ENCODE measurements at regions not wholly inside any gene's neighbourhood (a gene's known extent, or its start where the extent isn't known, plus 50 kb on each side); places are given as distances from the start of the nearest gene placed in this dataset.

GRCh38 chr5:23319901-23320300 lies 187.5 kb upstream of the PRDM9 start:
- Histone ChIP-seq H3K36me3 (ENCODE audit: insufficient read depth, low read length) (no peaks in the 10 kb centered on the region), H3K9ac (ENCODE audit: low read depth, low read length) (no peak overlapping the region), H3K4me2 (ENCODE audit: insufficient read depth, low read length) (no peak overlapping the region), H3K4me1 (ENCODE audit: insufficient read depth, low read length) (no peaks in the 10 kb centered on the region), H2AFZ (ENCODE audit: low read depth, low read length) (no peak overlapping the region), H3K27me3 (ENCODE audit: insufficient read depth, low read length, poor library complexity) (no peaks in the 10 kb centered on the region), H4K20me1 (ENCODE audit: insufficient read depth, low read length) (no peaks in the 10 kb centered on the region), H3K27ac (ENCODE audit: low read length) (no peak overlapping the region), H3K9me3 (ENCODE audit: insufficient read depth, low read length, severe bottlenecking) (peaks cover 3% of the 10 kb centered on the region), H3K79me2 (ENCODE audit: insufficient read depth, low read length) (no peaks in the 10 kb centered on the region), H3K4me3 (ENCODE audit: low read depth in 1 of 2, low read length in 2 of 2) (no peak overlapping the region)
- ATAC-seq (ENCODE audit: insufficient read depth, low read depth) (no peak), DNase-seq (no peak)
- no peak for TF ChIP-seq EZH2 (IDR thresholded peaks at IDR 0.05; ENCODE audit: borderline replicate concordance, low read depth, low read length, severe bottlenecking)
- TF ChIP-seq CTCF (IDR thresholded peaks at IDR 0.05; ENCODE audit: borderline replicate concordance, extremely low read depth, low read length, poor library complexity, severe bottlenecking): no peak

- TF ChIP-seq EZH2 (IDR thresholded peaks at IDR 0.05; ENCODE audit: borderline replicate concordance, low read depth, low read length, severe bottlenecking) (no peak), CTCF (IDR thresholded peaks at IDR 0.05; ENCODE audit: borderline replicate concordance, extremely low read depth, low read length, poor library complexity, severe bottlenecking) (no peak)
- H3K4me2 ChIP-seq (ENCODE audit: insufficient read depth, low read length): no peak overlapping the region
- no peaks in the 10 kb centered on the region for H4K20me1 ChIP-seq (ENCODE audit: insufficient read depth, low read length)
- no peaks in the 10 kb centered on the region for H3K4me1 ChIP-seq (ENCODE audit: insufficient read depth, low read length)
- no peak for ATAC-seq (ENCODE audit: insufficient read depth, low read depth)
- no peak overlapping the region for H3K9ac ChIP-seq (ENCODE audit: low read depth, low read length)
- no peak for DNase-seq
- H3K27me3 ChIP-seq (ENCODE audit: insufficient read depth, low read length, poor library complexity): no peaks in the 10 kb centered on the region
- no peaks in the 10 kb centered on the region for H3K36me3 ChIP-seq (ENCODE audit: insufficient read depth, low read length)
- H3K4me3 ChIP-seq (ENCODE audit: low read depth in 1 of 2, low read length in 2 of 2): no peak overlapping the region
- H3K9me3 ChIP-seq (ENCODE audit: insufficient read depth, low read length, severe bottlenecking): peaks cover 3% of the 10 kb centered on the region
- H2AFZ ChIP-seq (ENCODE audit: low read depth, low read length): no peak overlapping the region
- H3K79me2 ChIP-seq (ENCODE audit: insufficient read depth, low read length): no peaks in the 10 kb centered on the region
- no peak overlapping the region for H3K27ac ChIP-seq (ENCODE audit: low read length)
Observed at GRCh38 chr5:23318960-23319359, 188.4 kb upstream of the PRDM9 start.

- ATAC-seq (ENCODE audit: insufficient read depth, low read depth): no peak
- no peaks in the 10 kb centered on the region for H3K36me3 ChIP-seq (ENCODE audit: insufficient read depth, low read length)
- H3K4me3 ChIP-seq (ENCODE audit: low read depth in 1 of 2, low read length in 2 of 2): no peak overlapping the region
- H3K4me1 ChIP-seq (ENCODE audit: insufficient read depth, low read length): no peaks in the 10 kb centered on the region
- H3K27ac ChIP-seq (ENCODE audit: low read length): no peak overlapping the region
- no peaks in the 10 kb centered on the region for H4K20me1 ChIP-seq (ENCODE audit: insufficient read depth, low read length)
- no peaks in the 10 kb centered on the region for H3K27me3 ChIP-seq (ENCODE audit: insufficient read depth, low read length, poor library complexity)
- no peak overlapping the region for H3K4me2 ChIP-seq (ENCODE audit: insufficient read depth, low read length)
- H2AFZ ChIP-seq (ENCODE audit: low read depth, low read length): no peak overlapping the region
- H3K9me3 ChIP-seq (ENCODE audit: insufficient read depth, low read length, severe bottlenecking): no peaks in the 10 kb centered on the region
- DNase-seq: no peak
- H3K79me2 ChIP-seq (ENCODE audit: insufficient read depth, low read length): no peaks in the 10 kb centered on the region
- H3K9ac ChIP-seq (ENCODE audit: low read depth, low read length): no peak overlapping the region
- TF ChIP-seq EZH2 (IDR thresholded peaks at IDR 0.05; ENCODE audit: borderline replicate concordance, low read depth, low read length, severe bottlenecking): no peak
- no peak for TF ChIP-seq CTCF (IDR thresholded peaks at IDR 0.05; ENCODE audit: borderline replicate concordance, extremely low read depth, low read length, poor library complexity, severe bottlenecking)
Observed at GRCh38 chr5:23318166-23318565, 189.2 kb upstream of the PRDM9 start.

- no peak for ATAC-seq (ENCODE audit: insufficient read depth, low read depth)
- H3K4me3 ChIP-seq (ENCODE audit: low read depth in 1 of 2, low read length in 2 of 2): no peak overlapping the region
Observed at GRCh38 chr5:23316060-23316591, 191.3 kb upstream of the PRDM9 start.

More at GRCh38 chr5:23316060-23316591, 191.3 kb upstream of the PRDM9 start:
- no peaks in the 10 kb centered on the region for H4K20me1 ChIP-seq (ENCODE audit: insufficient read depth, low read length)
- H3K4me2 ChIP-seq (ENCODE audit: insufficient read depth, low read length): no peak overlapping the region
- H3K9ac ChIP-seq (ENCODE audit: low read depth, low read length): no peak overlapping the region
- no peaks in the 10 kb centered on the region for H3K9me3 ChIP-seq (ENCODE audit: insufficient read depth, low read length, severe bottlenecking)
- H3K27ac ChIP-seq (ENCODE audit: low read length): no peak overlapping the region
- H3K27me3 ChIP-seq (ENCODE audit: insufficient read depth, low read length, poor library complexity): no peaks in the 10 kb centered on the region
- no peak overlapping the region for H2AFZ ChIP-seq (ENCODE audit: low read depth, low read length)
- DNase-seq: no peak
- no peaks in the 10 kb centered on the region for H3K36me3 ChIP-seq (ENCODE audit: insufficient read depth, low read length)
- H3K79me2 ChIP-seq (ENCODE audit: insufficient read depth, low read length): no peaks in the 10 kb centered on the region
- TF ChIP-seq CTCF (IDR thresholded peaks at IDR 0.05; ENCODE audit: borderline replicate concordance, extremely low read depth, low read length, poor library complexity, severe bottlenecking) (no peak), EZH2 (IDR thresholded peaks at IDR 0.05; ENCODE audit: borderline replicate concordance, low read depth, low read length, severe bottlenecking) (no peak)
- no peaks in the 10 kb centered on the region for H3K4me1 ChIP-seq (ENCODE audit: insufficient read depth, low read length)

All from DND-41 (cell line).